H1 (cell line): ENCODE measurements at regions not wholly inside any gene's neighbourhood (a gene's known extent, or its start where the extent isn't known, plus 50 kb on each side); places are given as distances from the start of the nearest gene placed in this dataset.

Experiments
- CBX5 ChIP-seq: fragments of 300-800, 300-1000 bp; sonication (generic); IDR thresholded peaks from 2 replicates; pipeline ENCODE4 v1.7.1; 2016; ENCODE audit warnings: antibody characterized with exemption, low read length, low read depth
- CHD7 ChIP-seq: fragments of 300-600 bp; sonication (generic); IDR thresholded peaks from 2 replicates; pipeline ENCODE4 v1.7.1; 2012; ENCODE audit warnings: low read length, moderate library complexity, mild to moderate bottlenecking, inconsistent platforms; ENCODE audit not compliant: insufficient replicate concordance
- KDM1A ChIP-seq: fragments of 200-600, 300-600 bp; sonication (generic); IDR thresholded peaks from 2 replicates; pipeline ENCODE4 v1.7.1; 2016; ENCODE audit warnings: mild to moderate bottlenecking, low read length, borderline replicate concordance
- RAD21 ChIP-seq, 2 experiments: IDR thresholded peaks in 1 of 2; conservative IDR thresholded peaks in 1 of 2; 2 replicates each; pipeline ENCODE4 v1.6.1; 2011; ENCODE audit warnings: low read depth in 2 of 2, low read length in 2 of 2, improper control_type of control experiment in 1 of 2, inconsistent platforms in 1 of 2, mild to moderate bottlenecking in 1 of 2, moderate library complexity in 1 of 2

GRCh38 chr15:69991551-69991980, 106.2 kb downstream of the TLE3 start (continued):
- TF ChIP-seq CBX5 (no peak), KDM1A (no peak), RAD21 (IDR thresholded peaks at IDR 0.05 in 1 of 2, conservative IDR thresholded peaks at IDR 0.05 in 1 of 2; ENCODE audit: low read depth in 2 of 2, low read length in 2 of 2) (no peak), CHD7 (no peak)
